HG03103 (cell line): ENCODE measurements at regions not wholly inside any gene's neighbourhood (a gene's known extent, or its start where the extent isn't known, plus 50 kb on each side); places are given as distances from the start of the nearest gene placed in this dataset.
"Not testable (repeated sequence)": the region's sequence is repeated elsewhere in the genome, so short reads cannot be mapped to it uniquely, and the experiment has no call there.

ENCODE experiments used
- ATAC-seq: cut with Tn5 transposase; IDR thresholded peaks from one replicate; pipeline ENCODE4 v1.9.1; 2021; ENCODE audit warnings: low read depth; ENCODE audit not compliant: unreplicated experiment

GRCh38 chr6:92671462-92671861, 747.9 kb downstream of the EPHA7 start:
- not testable (repeated sequence) for ATAC-seq

DNA sequence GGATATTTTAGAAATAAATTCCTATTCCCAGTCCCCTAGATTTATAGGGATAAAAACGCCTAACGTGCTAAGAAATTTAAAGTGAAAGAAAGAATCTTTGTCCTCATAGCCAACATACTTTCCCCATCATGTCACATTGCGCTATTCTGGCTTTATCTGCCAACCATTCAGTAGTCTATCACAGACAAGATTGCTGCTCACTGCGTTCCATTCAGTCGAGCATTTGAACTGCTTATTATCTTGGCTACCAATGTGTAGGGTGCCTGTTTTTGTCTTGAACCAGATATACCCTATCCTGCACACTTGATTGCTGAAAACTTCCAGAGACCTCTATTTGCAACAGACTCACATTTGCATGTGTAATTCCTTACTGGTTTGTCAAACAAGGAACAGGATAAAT, 751.5 kb downstream of the EPHA7 start:
- ATAC-seq, result no peak

- ATAC-seq, result no peak
Measured at GRCh38 chr6:92648364-92649086, 770.8 kb downstream of the EPHA7 start.

DNA sequence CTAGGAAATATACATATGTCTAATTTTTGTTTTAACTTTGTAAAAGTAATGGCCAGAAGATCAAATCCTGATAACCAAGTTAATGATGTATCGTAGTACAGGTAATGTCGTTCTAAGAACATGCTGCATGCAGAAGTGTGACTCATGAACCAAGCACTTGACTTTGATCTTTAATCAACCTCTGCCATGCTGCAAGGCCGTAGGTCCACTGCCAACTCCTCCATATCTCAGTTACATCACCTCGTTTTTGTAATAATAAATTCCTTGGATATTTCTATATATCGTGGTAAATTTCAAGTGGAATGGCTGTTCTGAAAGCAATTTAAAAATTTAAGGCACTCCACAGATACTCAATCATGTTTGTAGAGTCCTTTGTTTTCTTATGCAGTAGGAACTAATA, 771.7 kb downstream of the EPHA7 start:
- no peak for ATAC-seq

- ATAC-seq, result not testable (repeated sequence)
Measured at GRCh38 chr6:92644104-92644791, 775.1 kb downstream of the EPHA7 start.

- no peak for ATAC-seq
Measured at GRCh38 chr6:92635553-92636153, 783.7 kb downstream of the EPHA7 start.

- ATAC-seq, result no peak
Measured at GRCh38 chr6:92634561-92634960, 784.8 kb downstream of the EPHA7 start.

GRCh38 chr6:92623431-92623830, 795.9 kb downstream of the EPHA7 start:
- ATAC-seq, result no peak

GRCh38 chr6:92617721-92618120, 801.6 kb downstream of the EPHA7 start:
- ATAC-seq, result no peak

DNA sequence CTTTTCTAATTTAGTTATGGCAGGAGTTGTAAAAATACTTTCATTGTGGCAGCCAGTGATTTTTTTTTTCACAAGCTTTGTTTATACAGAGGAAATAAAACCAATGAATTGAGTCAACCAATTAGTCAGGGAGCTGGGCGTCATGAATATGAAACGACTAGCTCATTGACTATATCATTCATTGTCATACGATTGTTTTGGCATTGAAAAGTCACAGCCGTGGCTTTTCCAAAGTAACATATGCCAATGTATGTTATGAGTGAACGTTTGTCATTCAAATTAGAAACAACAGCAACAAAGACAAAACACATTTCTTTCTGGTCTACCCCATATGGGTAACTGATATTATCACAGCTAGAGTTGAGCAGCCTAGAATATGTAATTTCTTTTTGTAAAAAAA, 810.6 kb downstream of the EPHA7 start:
- no peak for ATAC-seq

DNA sequence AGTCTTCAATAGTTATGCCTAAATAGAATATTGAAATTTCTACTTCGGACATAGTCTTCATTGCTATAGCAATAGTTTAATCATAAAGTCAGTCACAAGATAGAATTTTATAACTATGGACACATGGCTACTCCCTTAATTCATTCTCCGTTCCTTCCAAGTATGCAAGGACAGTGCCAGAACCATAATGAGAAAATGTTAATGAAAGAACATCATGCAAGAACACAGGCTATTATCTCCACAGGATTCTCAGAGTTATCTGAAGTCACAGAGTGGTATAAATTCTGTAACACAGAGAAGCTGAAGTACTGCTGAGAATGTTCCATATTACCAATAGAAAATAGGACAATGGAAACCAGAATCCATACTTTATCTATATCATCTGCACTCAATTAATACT, 826.2 kb downstream of the EPHA7 start:
- ATAC-seq, result no peak

GRCh38 chr6:92589996-92590395, 829.4 kb downstream of the EPHA7 start:
- ATAC-seq, result no peak

DNA sequence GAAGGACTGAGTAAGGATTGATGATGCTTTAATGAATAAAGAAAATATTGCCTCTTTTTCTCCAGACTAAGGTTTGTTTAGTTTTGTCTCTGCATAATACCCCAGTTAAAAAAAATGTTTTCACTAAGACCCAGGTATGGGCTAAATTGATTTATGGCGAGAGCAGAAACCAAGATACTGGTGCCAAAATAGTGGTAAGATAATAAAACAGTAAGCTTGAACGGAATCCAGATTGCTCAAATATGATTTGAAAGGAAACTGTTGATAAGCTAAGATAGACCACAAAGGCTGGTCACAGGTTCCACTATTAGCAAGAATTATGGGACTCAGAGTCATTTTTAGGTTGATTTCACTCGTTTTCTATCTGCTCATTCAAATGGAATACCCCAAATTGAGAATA, 831.2 kb downstream of the EPHA7 start:
- ATAC-seq, result no peak

DNA sequence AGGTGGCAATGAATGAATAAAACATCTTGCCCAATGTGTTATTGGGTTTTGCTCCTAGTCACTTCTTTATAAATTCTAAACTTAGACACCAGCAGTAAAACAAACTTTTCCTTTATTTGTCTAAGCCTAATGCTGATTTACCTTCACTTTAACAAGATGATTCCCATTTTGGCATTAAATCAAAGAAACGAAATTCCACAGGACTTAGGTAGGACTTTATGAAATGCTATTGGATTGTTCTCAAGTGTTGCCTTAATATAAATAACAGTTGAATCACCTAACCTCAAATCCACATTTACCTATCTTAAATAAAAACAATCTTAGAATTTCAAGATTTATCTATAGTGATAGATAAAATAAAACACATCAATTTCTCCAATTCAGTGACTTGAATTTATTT, 831.8 kb downstream of the EPHA7 start:
- ATAC-seq, result no peak

- ATAC-seq, result no peak
Measured at GRCh38 chr6:92586236-92586977, 833.0 kb downstream of the EPHA7 start.

DNA sequence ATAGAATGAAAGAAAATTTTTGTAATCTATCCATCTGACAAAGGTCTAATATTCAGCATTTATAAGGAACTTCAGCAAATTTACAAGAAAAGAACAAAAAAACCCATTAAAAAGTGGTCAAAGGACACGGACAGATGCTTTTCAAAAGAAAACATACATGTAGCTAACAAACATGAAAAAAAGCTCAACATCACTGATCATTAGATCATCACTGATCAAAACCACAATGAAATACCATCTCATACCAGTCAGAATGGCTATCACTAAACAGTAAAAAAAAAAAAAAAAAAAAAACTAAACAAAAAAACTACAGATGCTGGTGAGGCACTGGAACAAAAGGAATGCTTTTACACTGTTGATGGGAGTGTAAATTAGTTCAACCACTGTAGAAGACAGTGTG, 837.1 kb downstream of the EPHA7 start:
- no peak for ATAC-seq

GRCh38 chr6:92577077-92577719, 842.2 kb downstream of the EPHA7 start:
- ATAC-seq, result no peak

DNA sequence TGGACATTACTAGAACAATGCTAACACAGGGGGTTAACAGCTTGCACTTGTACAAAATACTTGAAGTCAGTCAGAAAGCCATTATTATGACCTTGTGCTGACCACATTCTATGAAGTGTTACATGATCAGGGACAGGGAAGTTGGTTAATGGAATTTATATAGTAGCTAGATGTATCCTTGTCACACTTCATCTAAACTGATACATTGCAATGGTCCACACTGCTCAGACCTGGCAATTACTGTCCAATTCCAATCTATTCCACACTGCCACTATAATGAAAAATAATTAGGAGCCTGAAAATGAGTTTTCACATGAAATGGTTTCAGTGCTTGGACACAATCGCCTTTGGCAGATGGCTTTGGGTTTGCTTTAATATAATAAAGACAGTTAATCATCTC, 850.8 kb downstream of the EPHA7 start:
- no peak for ATAC-seq

DNA sequence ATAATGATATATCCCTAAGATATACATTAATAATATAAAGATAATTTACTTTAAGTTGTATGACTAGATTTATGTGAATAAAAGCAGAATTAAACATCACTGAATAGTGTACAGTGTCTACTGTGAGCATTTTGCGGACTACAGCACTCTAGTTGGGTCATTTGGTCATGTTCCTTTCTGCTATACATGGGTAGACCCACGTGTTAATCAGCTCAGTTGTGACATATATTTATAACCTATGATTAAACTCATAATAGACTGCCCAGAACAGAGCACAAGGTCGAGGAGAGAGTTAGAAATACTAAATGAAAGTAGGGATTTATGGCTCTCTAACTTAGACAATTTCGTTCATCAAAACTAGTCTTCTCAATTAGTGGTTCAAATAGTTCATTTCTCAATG, 852.7 kb downstream of the EPHA7 start:
- no peak for ATAC-seq

- no peak for ATAC-seq
Measured at GRCh38 chr6:92564376-92564775, 855.0 kb downstream of the EPHA7 start.

GRCh38 chr6:92559611-92560010, 859.7 kb downstream of the EPHA7 start:
- ATAC-seq, result no peak
